ENCODE measurements at regions not wholly inside any gene's neighbourhood (a gene's known extent, or its start where the extent isn't known, plus 50 kb on each side); places are given as distances from the start of the nearest gene placed in this dataset.
"Not testable (repeated sequence)": the region's sequence is repeated elsewhere in the genome, so short reads cannot be mapped to it uniquely, and the experiment has no call there.

GRCh38 chr11:49623872-49624271 lies 328.3 kb upstream of the OR4C13 start:
- TF ChIP-seq, protein P1, sequence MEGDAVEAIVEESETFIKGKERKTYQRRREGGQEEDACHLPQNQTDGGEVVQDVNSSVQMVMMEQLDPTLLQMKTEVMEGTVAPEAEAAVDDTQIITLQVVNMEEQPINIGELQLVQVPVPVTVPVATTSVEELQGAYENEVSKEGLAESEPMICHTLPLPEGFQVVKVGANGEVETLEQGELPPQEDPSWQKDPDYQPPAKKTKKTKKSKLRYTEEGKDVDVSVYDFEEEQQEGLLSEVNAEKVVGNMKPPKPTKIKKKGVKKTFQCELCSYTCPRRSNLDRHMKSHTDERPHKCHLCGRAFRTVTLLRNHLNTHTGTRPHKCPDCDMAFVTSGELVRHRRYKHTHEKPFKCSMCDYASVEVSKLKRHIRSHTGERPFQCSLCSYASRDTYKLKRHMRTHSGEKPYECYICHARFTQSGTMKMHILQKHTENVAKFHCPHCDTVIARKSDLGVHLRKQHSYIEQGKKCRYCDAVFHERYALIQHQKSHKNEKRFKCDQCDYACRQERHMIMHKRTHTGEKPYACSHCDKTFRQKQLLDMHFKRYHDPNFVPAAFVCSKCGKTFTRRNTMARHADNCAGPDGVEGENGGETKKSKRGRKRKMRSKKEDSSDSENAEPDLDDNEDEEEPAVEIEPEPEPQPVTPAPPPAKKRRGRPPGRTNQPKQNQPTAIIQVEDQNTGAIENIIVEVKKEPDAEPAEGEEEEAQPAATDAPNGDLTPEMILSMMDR (conservative IDR thresholded peaks at IDR 0.05 in 1 of 2, IDR thresholded peaks at IDR 0.05 in 1 of 2; ENCODE audit: low read depth in 1 of 2, low read length in 2 of 2), result not testable (repeated sequence)
- TF ChIP-seq EZH2 (IDR thresholded peaks at IDR 0.05; ENCODE audit: low read length, missing control alignments), result not testable (repeated sequence)

Data from fibroblast of lung (primary cell).